H9 (cell line): ENCODE measurements at regions not wholly inside any gene's neighbourhood (a gene's known extent, or its start where the extent isn't known, plus 50 kb on each side); places are given as distances from the start of the nearest gene placed in this dataset.

Experiments used
- DNase-seq: peaks from one replicate; pipeline ENCODE4 v3.0.0-alpha.2; 2017
- H2AFZ ChIP-seq: one replicate; pipeline ENCODE4 v1.6.1; 2013; ENCODE audit warnings: mild to moderate bottlenecking, low read length, control low read depth, moderate library complexity
- H2AK5ac ChIP-seq: 2 replicates; pipeline ENCODE4 v1.6.1; 2013; ENCODE audit warnings: low read length, control low read depth, mixed read lengths; ENCODE audit not compliant: insufficient read length
- H2BK120ac ChIP-seq: one replicate; pipeline ENCODE4 v1.6.1; 2013; ENCODE audit warnings: low read depth, mild to moderate bottlenecking, low read length, control low read depth, inconsistent platforms; ENCODE audit not compliant: poor library complexity, severe bottlenecking
- H2BK12ac ChIP-seq: 2 replicates; pipeline ENCODE4 v1.6.1; 2013; ENCODE audit warnings: low read length, control low read depth, mixed read lengths, low read depth; ENCODE audit not compliant: insufficient read length
- H2BK15ac ChIP-seq: 2 replicates; pipeline ENCODE4 v1.6.1; 2013; ENCODE audit warnings: low read depth, low read length, control low read depth
- H2BK20ac ChIP-seq: one replicate; pipeline ENCODE4 v1.6.1; 2013; ENCODE audit warnings: low read depth, mild to moderate bottlenecking, low read length, control low read depth, inconsistent platforms; ENCODE audit not compliant: poor library complexity, severe bottlenecking
- H2BK5ac ChIP-seq: 2 replicates; pipeline ENCODE4 v1.6.1; 2013; ENCODE audit warnings: low read length, control low read depth, mixed read lengths; ENCODE audit not compliant: insufficient read length
- H3K14ac ChIP-seq: 2 replicates; pipeline ENCODE4 v1.6.1; 2013; ENCODE audit warnings: low read length, control low read depth; ENCODE audit not compliant: insufficient read depth
- H3K18ac ChIP-seq: 2 replicates; pipeline ENCODE4 v1.6.1; 2013; ENCODE audit warnings: low read depth, mild to moderate bottlenecking, mixed read lengths, low read length, control low read depth; ENCODE audit not compliant: insufficient read length
- H3K23ac ChIP-seq: 2 replicates; pipeline ENCODE4 v1.6.1; 2013; ENCODE audit warnings: low read length, control low read depth, mixed read lengths, low read depth; ENCODE audit not compliant: insufficient read length
- H3K23me2 ChIP-seq: 2 replicates; pipeline ENCODE4 v1.6.1; 2013; ENCODE audit warnings: low read depth, mild to moderate bottlenecking, mixed read lengths, low read length, control low read depth; ENCODE audit not compliant: insufficient read length, poor library complexity, severe bottlenecking
- H3K27ac ChIP-seq: 2 replicates; pipeline ENCODE4 v1.5.1; 2013; ENCODE audit warnings: low read length, control low read depth, mixed read lengths, low read depth; ENCODE audit not compliant: insufficient read length
- H3K27me3 ChIP-seq: 2 replicates; pipeline ENCODE4 v1.6.1; 2013; ENCODE audit warnings: low read length, control low read depth, inconsistent platforms; ENCODE audit not compliant: insufficient read depth
- H3K4ac ChIP-seq: 2 replicates; pipeline ENCODE4 v1.6.1; 2013; ENCODE audit warnings: low read depth, mild to moderate bottlenecking, control low read depth, inconsistent platforms, low read length, moderate library complexity
- H3K4me1 ChIP-seq: 2 replicates; pipeline ENCODE4 v1.6.1; 2013; ENCODE audit warnings: low read length, control low read depth, inconsistent platforms; ENCODE audit not compliant: insufficient read depth
- H3K4me2 ChIP-seq: 2 replicates; pipeline ENCODE4 v1.6.1; 2013; ENCODE audit warnings: low read length, control low read depth, mixed read lengths; ENCODE audit not compliant: insufficient read length, insufficient read depth
- H3K56ac ChIP-seq: 2 replicates; pipeline ENCODE4 v1.6.1; 2013; ENCODE audit warnings: low read depth, mild to moderate bottlenecking, mixed read lengths, low read length, control low read depth; ENCODE audit not compliant: insufficient read length
- H3K79me1 ChIP-seq: 2 replicates; pipeline ENCODE4 v1.6.1; 2013; ENCODE audit warnings: low read depth, mild to moderate bottlenecking, moderate library complexity, low read length, control low read depth, inconsistent platforms; ENCODE audit not compliant: insufficient read depth, poor library complexity, severe bottlenecking
- H3K79me2 ChIP-seq: 2 replicates; pipeline ENCODE4 v1.6.1; 2013; ENCODE audit warnings: low read length, control low read depth, inconsistent platforms; ENCODE audit not compliant: insufficient read depth
- H3K9ac ChIP-seq: 2 replicates; pipeline ENCODE4 v1.6.1; 2013; ENCODE audit warnings: low read length, control low read depth, mixed read lengths; ENCODE audit not compliant: insufficient read length; ENCODE audit errors: extremely low read depth
- H3K9me3 ChIP-seq: one replicate; pipeline ENCODE4 v1.6.1; 2013; ENCODE audit warnings: low read depth, low read length, inconsistent platforms; ENCODE audit not compliant: control insufficient read depth
- H3T11ph ChIP-seq: one replicate; pipeline ENCODE4 v1.6.1; 2013; ENCODE audit warnings: mild to moderate bottlenecking, low read length, control low read depth, inconsistent platforms
- H4K20me1 ChIP-seq: one replicate; pipeline ENCODE4 v1.6.1; 2013; ENCODE audit not compliant: control insufficient read depth, insufficient read length, insufficient read depth
- H4K5ac ChIP-seq: 2 replicates; pipeline ENCODE4 v1.6.1; 2013; ENCODE audit warnings: low read depth, mild to moderate bottlenecking, mixed read lengths, low read length, control low read depth; ENCODE audit not compliant: insufficient read length
- H4K8ac ChIP-seq: replicated peaks from 2 replicates; pipeline ENCODE4 v1.6.1; 2013; ENCODE audit warnings: low read length, control low read depth, mixed read lengths, low read depth; ENCODE audit not compliant: insufficient read length
- H4K91ac ChIP-seq: 2 replicates; pipeline ENCODE4 v1.6.1; 2013; ENCODE audit warnings: low read depth, mild to moderate bottlenecking, moderate library complexity, mixed read lengths, low read length, control low read depth; ENCODE audit not compliant: insufficient read length
- H3K27ac Mint-ChIP-seq, 3 experiments: 2 replicates in 2 of 3; 3 replicates in 1 of 3; pipeline ENCODE4 v1.8.0; 2020 to 2021; ENCODE audit warnings: mixed read lengths in 3 of 3, mild to moderate bottlenecking in 1 of 3, moderate library complexity in 1 of 3
- H3K27me3 Mint-ChIP-seq: 2 replicates; pipeline ENCODE4 v1.8.0; 2021; ENCODE audit warnings: low read depth, mild to moderate bottlenecking, moderate library complexity, mixed read lengths
- H3K36me3 Mint-ChIP-seq, 3 experiments: 2 replicates in 2 of 3; 3 replicates in 1 of 3; pipeline ENCODE4 v1.8.0; 2020 to 2021; ENCODE audit warnings: low read depth in 3 of 3, mixed read lengths in 3 of 3; ENCODE audit not compliant: insufficient read depth in 1 of 3
- H3K4me1 Mint-ChIP-seq, 2 experiments: 2 replicates each; pipeline ENCODE4 v1.8.0; 2020; ENCODE audit warnings: mixed read lengths in 2 of 2
- H3K4me3 Mint-ChIP-seq, 2 experiments: 2 replicates in 1 of 2; 3 replicates in 1 of 2; pipeline ENCODE4 v1.8.0; 2020 to 2021; ENCODE audit warnings: mild to moderate bottlenecking in 2 of 2, mixed read lengths in 2 of 2, moderate library complexity in 1 of 2
- H3K9me3 Mint-ChIP-seq, 2 experiments: 2 replicates in 1 of 2; 3 replicates in 1 of 2; pipeline ENCODE4 v1.8.0; 2020; ENCODE audit warnings: mild to moderate bottlenecking in 2 of 2, mixed read lengths in 2 of 2, moderate library complexity in 1 of 2
- WGBS: extraction: QIAGEN DNeasy Blood & Tissue Kit; methylation state at CpG from one replicate; pipeline ENCODE4 v1.1.7; 2013; ENCODE audit warnings: missing lambda C conversion rate, low lambda C conversion rate, mixed read lengths; ENCODE audit not compliant: insufficient read length; ENCODE audit errors: extremely low coverage; 5-methylcytosine and 5-hydroxymethylcytosine counted together
- TF ChIP-seq, protein P1 (sequence below): fragments of 200-600 bp; sonication (generic); conservative IDR thresholded peaks from 3 replicates; pipeline ENCODE4 v1.8.0; 2021; ENCODE audit warnings: antibody characterized with exemption, mild to moderate bottlenecking

DNA sequence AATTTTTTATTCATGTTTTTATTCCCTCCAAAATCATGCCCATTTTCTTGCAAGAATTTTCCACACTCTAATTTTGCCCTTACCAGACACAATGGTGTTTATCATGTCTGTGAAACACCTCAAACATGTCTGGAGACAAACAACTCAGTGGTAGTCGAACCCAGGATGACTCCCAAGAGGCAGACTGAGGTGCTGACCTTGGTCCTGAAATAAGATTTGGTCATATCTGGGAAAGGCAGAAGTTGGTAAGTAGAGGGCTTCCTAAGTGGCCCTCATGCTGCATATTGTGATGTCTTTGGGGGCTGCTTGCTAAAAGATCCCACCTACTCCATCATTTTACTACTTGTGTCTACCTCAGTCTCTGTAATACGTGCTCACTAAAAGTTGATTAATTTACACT, 369.4 kb upstream of the ISX start:
- TF ChIP-seq, protein P1, sequence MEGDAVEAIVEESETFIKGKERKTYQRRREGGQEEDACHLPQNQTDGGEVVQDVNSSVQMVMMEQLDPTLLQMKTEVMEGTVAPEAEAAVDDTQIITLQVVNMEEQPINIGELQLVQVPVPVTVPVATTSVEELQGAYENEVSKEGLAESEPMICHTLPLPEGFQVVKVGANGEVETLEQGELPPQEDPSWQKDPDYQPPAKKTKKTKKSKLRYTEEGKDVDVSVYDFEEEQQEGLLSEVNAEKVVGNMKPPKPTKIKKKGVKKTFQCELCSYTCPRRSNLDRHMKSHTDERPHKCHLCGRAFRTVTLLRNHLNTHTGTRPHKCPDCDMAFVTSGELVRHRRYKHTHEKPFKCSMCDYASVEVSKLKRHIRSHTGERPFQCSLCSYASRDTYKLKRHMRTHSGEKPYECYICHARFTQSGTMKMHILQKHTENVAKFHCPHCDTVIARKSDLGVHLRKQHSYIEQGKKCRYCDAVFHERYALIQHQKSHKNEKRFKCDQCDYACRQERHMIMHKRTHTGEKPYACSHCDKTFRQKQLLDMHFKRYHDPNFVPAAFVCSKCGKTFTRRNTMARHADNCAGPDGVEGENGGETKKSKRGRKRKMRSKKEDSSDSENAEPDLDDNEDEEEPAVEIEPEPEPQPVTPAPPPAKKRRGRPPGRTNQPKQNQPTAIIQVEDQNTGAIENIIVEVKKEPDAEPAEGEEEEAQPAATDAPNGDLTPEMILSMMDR: no peak
- Histone ChIP-seq H2BK120ac (no peak overlapping the region), H3K23ac (no peak overlapping the region), H4K8ac (no peak overlapping the region), H2AK5ac (no peak overlapping the region), H4K5ac (no peak overlapping the region), H3K56ac (no peak overlapping the region), H3K79me1 (no peaks in the 10 kb centered on the region), H3K23me2 (no peaks in the 10 kb centered on the region), H3T11ph (no peak overlapping the region), H2BK15ac (no peak overlapping the region), H3K27me3 (no peaks in the 10 kb centered on the region), H3K79me2 (no peaks in the 10 kb centered on the region), H3K18ac (no peak overlapping the region), H4K20me1 (no peaks in the 10 kb centered on the region), H2BK20ac (no peak overlapping the region), H3K4me1 (no peaks in the 10 kb centered on the region), H3K4ac (no peak overlapping the region), H2AFZ (no peak overlapping the region), H3K4me2 (no peak overlapping the region), H2BK5ac (no peak overlapping the region), H3K9ac (no peak overlapping the region), H3K9me3 (no peaks in the 10 kb centered on the region), H4K91ac (no peak overlapping the region), H2BK12ac (no peak overlapping the region), H3K27ac (no peak overlapping the region), H3K14ac (no peak overlapping the region)
- H3K4me1 Mint-ChIP-seq: no peaks in the 10 kb centered on the region
- no peak overlapping the region; a peak in 1 of 7 replicates for H3K27ac Mint-ChIP-seq
- H3K4me3 Mint-ChIP-seq: no peak overlapping the region
- DNase-seq: peak; percentile 28
- WGBS: no CpG with 5 or more reads among the region's 2 CpGs
- H3K9me3 Mint-ChIP-seq: no peaks in the 10 kb centered on the region; a peak in 1 of 5 replicates
- H3K36me3 Mint-ChIP-seq: no peaks in the 10 kb centered on the region
- peaks cover 14% of the 10 kb centered on the region for H3K27me3 Mint-ChIP-seq
